SH-SY5Y (cell line): ENCODE measurements at regions not wholly inside any gene's neighbourhood (a gene's known extent, or its start where the extent isn't known, plus 50 kb on each side); places are given as distances from the start of the nearest gene placed in this dataset.

Experiments
- GATA2 ChIP-seq: IDR thresholded peaks from 2 replicates; pipeline ENCODE4 v1.6.1; 2011; ENCODE audit warnings: mild to moderate bottlenecking, low read depth, low read length
- GATA3 ChIP-seq: IDR thresholded peaks from 2 replicates; pipeline ENCODE4 v1.6.1; 2011; ENCODE audit warnings: low read depth, mild to moderate bottlenecking, low read length, moderate library complexity

DNA sequence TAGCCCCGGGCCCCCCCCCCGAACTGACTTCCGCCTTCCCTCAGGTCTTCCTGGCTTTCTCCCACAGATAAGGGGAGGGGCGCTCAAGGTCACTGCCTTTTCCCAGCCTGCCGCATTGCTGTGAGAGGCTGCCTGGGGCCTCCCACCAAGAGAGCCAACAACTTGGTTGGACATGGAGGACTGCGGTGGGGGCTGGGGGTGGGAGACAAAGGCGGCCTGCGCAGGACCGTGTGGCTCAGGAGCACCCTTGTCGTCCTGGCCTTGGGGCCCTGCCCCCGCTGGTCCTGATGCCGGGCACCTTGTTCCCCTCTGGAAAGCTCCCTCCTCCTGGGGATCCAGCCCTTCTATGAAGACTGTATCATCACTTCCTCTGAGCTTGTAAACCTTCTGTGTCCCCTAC is 105.6 kb upstream of the FOXF1 start:
- TF ChIP-seq GATA2 (no peak), GATA3 (no peak)

- TF ChIP-seq GATA3: no peak
- TF ChIP-seq GATA2: no peak
Observed at GRCh38 chr16:86405319-86405718, 105.0 kb upstream of the FOXF1 start.

GRCh38 chr16:86406056-86406455 is 104.3 kb upstream of the FOXF1 start:
- no peak for TF ChIP-seq GATA2
- TF ChIP-seq GATA3: no peak

- no peak for TF ChIP-seq GATA3
- no peak for TF ChIP-seq GATA2
Observed at GRCh38 chr16:86408685-86409084, 101.6 kb upstream of the FOXF1 start.

- TF ChIP-seq GATA2 (no peak), GATA3 (no peak)
Observed at GRCh38 chr16:86410081-86410480, 100.2 kb upstream of the FOXF1 start.

DNA sequence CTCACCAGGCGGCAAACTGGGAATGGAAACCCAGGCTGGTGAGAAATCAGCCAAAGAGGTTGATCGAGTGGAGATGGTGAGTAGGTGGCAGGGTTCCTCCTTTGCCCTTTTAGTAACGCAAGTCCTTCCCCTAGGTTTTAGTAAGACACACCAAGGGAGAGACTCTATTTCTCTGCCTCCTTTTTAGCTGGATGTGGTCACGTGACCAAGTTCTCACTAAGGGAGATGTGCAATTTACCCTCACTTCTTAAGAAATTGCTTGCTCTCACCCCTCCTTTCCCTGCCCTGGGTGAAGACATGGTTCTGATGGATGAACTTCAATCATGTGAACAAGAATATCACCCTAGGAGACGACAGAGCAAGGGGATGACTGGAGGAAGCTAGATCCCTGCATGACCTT is 99.8 kb upstream of the FOXF1 start:
- no peak for TF ChIP-seq GATA2
- TF ChIP-seq GATA3: no peak

DNA sequence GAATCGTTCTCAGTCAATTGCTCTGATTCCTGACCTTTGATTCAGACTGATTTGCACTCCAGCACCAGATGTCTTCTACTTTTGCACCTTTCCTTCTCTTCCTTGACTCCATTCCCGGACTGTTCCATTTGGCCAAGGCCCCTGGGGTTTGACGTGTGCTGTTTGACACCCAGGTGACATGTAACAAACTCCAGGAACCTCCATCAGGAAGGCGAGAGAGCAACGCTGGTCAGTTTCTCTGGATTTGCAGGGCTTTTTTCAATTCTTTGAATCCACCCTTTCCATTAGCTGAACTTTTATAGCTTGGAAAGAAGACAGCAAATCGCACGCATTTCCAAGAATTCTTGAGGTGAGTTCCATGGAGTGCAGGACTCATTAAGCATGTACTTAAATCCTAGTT is 98.4 kb upstream of the FOXF1 start:
- TF ChIP-seq GATA3 (no peak), GATA2 (no peak)

DNA sequence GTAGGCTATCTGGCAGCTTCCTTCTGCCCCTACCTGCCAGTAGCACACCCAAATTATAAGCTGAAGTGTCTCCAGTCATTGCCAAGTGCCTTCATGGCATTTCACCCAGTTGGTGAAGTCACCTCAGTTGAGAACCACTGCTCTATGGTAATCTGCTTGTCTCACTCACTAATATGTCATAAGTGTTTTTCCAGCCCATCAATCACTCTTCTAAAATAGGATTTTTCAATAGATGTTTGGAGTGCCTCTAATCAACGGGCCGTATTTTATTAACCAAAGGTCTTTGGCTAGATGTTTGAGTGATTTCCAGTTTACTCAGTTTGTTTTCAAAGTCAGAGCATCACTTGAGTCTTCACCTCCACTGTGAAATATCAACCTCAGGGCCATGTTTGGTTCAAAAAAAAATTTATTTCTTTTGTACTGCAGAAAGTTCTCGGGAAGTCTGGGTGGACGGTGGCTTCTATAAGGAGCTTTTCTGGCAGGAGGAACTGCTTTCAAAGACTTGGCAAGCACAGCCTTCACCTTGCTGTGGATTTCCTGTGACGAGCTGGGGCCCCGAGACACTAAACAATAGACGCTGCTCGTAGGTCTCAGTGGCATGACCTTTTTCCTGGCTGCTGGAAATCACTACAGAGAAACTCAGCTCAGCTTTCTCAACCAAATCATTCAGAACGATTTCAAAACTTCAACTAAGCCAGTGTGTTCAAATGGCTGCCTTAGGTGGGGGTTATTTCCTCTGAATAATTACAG is 95.2 kb upstream of the FOXF1 start:
- TF ChIP-seq GATA3 (no peak), GATA2 (no peak)

- TF ChIP-seq GATA3: no peak
- no peak for TF ChIP-seq GATA2
Observed at GRCh38 chr16:86418981-86419380, 91.3 kb upstream of the FOXF1 start.

- TF ChIP-seq GATA3 (no peak), GATA2 (no peak)
Observed at GRCh38 chr16:86419518-86419917, 90.8 kb upstream of the FOXF1 start.

GRCh38 chr16:86421995-86422394 is 88.3 kb upstream of the FOXF1 start:
- no peak for TF ChIP-seq GATA2
- TF ChIP-seq GATA3: no peak

- TF ChIP-seq GATA3: no peak
- TF ChIP-seq GATA2: no peak
Observed at GRCh38 chr16:86424398-86424797, 85.9 kb upstream of the FOXF1 start.

- no peak for TF ChIP-seq GATA2
- TF ChIP-seq GATA3: no peak
Observed at GRCh38 chr16:86424985-86425384, 85.3 kb upstream of the FOXF1 start.

DNA sequence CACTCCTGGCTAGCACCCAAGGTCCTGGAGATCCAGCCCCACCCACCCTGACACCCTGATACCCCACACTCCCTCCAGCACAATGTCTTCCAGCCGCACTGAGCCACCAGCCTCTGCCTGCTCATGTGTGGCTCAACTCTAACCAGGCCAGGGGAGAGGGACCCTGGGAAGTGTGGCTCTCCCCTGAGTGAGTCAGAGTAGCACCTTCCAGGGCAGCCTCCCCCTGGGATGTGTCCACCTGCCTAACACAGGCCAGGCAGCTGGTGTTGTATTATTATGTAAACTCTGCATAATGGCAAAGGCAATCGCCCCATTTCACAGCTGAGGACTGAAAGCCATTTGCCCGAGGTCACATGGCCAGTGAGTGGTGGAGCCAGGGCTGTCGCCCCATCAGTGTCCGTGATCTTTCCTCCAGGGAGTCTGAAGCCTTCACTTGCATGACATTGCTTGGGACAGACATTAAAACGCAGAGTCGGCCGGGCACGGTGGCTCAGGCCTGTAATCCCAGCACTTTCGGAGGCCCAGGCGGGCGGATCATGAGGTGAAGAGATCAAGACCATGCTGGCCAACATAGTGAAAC is 84.2 kb upstream of the FOXF1 start:
- TF ChIP-seq GATA2: no peak
- TF ChIP-seq GATA3: no peak

DNA sequence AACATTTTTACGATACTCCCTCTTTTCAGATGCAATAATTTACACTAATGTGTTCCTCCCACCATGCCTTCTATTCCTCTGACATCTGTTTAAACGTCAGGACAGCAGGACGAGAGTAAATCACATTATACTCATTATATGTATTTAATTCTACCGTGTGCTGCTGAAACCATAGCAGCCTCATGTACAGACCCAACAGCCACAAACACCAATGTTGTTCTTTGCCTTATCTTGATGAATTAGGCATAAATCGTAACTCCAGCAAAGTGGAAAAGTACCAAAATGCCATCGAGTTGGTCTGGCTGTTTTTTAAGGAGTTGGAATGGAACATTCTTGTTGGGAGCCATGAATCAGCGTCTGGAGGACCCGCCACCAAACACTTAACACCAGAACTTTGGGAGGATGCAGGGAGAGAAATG is 82.9 kb upstream of the FOXF1 start:
- no peak for TF ChIP-seq GATA2
- no peak for TF ChIP-seq GATA3
